ENCODE measurements at regions not wholly inside any gene's neighbourhood (a gene's known extent, or its start where the extent isn't known, plus 50 kb on each side); places are given as distances from the start of the nearest gene placed in this dataset.
"Not testable (repeated sequence)": the region's sequence is repeated elsewhere in the genome, so short reads cannot be mapped to it uniquely, and the experiment has no call there.

- no peak for DNase-seq (ENCODE audit: low read depth)
These were observed 65.6 kb upstream of the EDEM3 start for GRCh38 chr1:184820218-184820750.

DNA sequence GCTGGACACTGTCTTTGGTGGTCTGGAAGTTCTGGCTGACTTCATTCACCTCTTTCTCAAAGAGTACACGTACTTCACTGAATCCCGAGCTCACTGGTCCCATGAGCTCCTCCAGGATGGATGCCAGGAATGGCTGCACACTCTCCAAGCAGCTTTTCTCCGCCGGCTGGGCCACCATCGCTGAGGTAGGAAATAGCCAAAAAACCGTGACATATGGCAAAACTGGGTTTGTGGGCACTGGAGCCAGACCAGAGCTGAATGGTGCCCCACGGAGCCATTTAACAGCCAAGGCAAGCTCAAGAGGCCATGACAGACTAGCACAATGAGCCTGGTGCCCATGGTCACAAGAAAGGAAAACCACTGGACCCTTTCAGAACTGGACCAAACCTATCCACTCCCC is 64.0 kb upstream of the EDEM3 start:
- DNase-seq (ENCODE audit: low read depth): no peak

GRCh38 chr1:184817003-184817402 is 62.3 kb upstream of the EDEM3 start:
- not testable (repeated sequence) for DNase-seq (ENCODE audit: low read depth)

- DNase-seq (ENCODE audit: low read depth): no peak
These were observed 59.0 kb upstream of the EDEM3 start for GRCh38 chr1:184813528-184814089.

GRCh38 chr1:184811439-184812111 is 56.9 kb upstream of the EDEM3 start:
- DNase-seq (ENCODE audit: low read depth): no peak

- no peak for DNase-seq (ENCODE audit: low read depth)
These were observed 56.2 kb upstream of the EDEM3 start for GRCh38 chr1:184810735-184811343.

DNA sequence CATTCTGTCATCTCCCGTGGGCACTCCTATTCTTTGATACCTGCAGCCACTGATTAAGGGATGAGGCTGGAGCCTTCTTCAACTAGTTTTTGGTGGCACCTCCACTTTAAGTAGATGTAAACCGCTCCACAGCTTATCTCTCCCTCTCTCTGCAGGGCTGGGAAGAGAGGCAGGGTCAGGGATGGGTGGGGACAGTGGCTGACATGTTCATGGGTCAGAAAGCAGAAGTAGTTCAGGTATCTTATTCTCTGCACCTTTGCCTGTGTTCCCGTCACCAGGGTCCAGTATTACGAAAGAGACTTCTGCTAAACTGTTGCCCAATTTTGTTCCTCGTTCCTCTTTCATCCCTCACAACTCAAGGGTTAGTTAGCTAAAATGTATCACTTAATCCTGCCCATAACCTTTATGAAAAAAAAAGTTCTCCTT is 51.7 kb upstream of the EDEM3 start:
- DNase-seq (ENCODE audit: low read depth): no peak

DNA sequence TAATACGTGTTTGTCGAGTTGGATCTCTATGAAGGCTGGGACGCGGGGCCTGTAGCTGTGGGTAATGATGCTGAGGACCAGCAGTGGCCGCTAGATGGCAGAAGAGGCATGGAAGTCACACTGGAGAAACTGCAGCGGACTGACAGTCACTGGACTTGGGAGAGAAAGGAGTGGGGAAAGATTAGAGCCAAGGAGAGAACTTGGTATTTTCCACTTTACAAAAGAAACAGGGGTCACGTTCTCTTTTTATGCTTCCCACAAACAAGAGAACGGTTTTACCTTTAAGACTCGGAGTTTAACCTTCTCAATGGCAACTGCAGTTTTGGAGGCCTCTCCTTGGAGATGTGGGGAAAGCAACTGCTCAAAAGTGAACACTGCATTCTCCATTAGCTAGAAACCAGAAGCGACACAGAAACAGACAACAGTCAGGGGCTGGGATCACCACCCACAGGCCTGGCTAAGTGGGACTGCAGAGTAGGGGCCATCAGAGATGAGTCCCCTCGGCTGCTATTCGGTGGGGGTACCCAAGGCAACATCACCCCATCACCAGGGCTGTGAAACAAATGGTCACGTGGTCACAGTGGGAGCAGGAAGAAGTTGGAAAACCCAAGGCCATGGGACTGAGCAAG is 51.1 kb upstream of the EDEM3 start:
- DNase-seq (ENCODE audit: low read depth): peak; percentile 59

Measured in T-helper 22 cell (primary cell).